ENCODE measurements at regions not wholly inside any gene's neighbourhood (a gene's known extent, or its start where the extent isn't known, plus 50 kb on each side); places are given as distances from the start of the nearest gene placed in this dataset.

- no peak for TF ChIP-seq CTCF (IDR thresholded peaks at IDR 0.05; ENCODE audit: borderline replicate concordance, extremely low read depth, low read length, poor library complexity, severe bottlenecking)
- no peak for TF ChIP-seq EZH2 (IDR thresholded peaks at IDR 0.05; ENCODE audit: borderline replicate concordance, low read depth, low read length, severe bottlenecking)
These were observed 177.4 kb downstream of the TBXT start for GRCh38 chr6:165990216-165990615.

Data from DND-41 (cell line).